IPS-NIHi11 (cell line): ENCODE measurements at regions not wholly inside any gene's neighbourhood (a gene's known extent, or its start where the extent isn't known, plus 50 kb on each side); places are given as distances from the start of the nearest gene placed in this dataset.
"Not testable (repeated sequence)": the region's sequence is repeated elsewhere in the genome, so short reads cannot be mapped to it uniquely, and the experiment has no call there.

ENCODE experiments used
- DNase-seq: peaks from one replicate; pipeline ENCODE4 v3.0.0; 2012; ENCODE audit warnings: mixed read lengths, low spot score

DNA sequence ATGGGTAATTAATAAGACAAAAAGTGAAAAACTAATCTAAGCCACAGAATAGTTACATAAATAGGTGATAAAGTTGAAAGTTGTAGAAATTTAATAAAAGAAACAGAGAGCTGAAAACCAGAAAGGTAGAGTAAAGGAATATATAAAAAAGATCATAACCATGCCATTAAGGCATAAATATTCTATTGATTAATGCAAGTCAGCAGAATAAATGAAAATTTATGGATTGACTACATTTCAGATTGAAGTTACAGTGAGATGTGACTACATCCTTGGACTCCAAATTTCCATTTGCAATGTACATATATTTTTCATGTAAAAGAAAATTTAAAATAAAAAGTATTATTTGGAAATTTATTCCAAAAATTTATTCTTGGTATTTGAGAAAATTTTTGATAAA, 1225.7 kb downstream of the OTOL1 start:
- no peak for DNase-seq

DNA sequence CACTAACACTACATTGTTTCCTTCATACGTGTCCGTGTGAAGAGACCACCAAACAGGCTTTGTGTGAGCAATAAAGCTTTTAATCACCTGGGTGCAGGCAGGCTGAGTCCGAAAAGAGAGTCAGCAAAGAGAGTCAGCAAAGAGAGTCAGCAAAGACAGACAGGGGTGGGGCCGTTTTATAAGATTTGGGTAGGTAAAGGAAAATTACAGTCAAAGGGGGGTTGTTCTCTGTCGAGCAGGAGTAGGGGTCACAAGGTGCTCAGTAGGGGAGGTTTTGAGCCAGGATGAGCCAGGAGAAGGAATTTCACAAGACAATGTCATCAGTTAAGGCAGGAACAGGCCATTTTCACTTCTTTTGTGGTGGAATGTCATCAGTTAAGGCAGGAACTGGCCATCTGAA, 1226.2 kb downstream of the OTOL1 start:
- not testable (repeated sequence) for DNase-seq

DNA sequence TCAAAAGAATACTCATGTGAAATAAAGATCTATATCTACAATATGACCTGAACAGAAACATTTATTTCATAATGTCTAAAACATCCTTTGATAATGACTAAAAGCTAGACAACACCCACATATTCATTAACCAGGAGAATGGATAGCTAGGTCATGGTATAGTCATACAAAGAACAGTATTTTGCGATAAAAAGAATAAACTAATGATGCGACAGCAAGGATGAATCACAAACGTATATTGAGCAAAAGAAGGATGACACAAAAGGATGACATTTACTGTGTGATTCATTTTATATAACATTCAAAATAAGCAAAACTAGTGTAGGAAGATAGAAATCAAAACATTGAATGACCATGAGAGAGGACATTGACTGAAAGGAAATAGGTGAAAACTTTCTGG, 1233.1 kb downstream of the OTOL1 start:
- DNase-seq, result no peak

DNA sequence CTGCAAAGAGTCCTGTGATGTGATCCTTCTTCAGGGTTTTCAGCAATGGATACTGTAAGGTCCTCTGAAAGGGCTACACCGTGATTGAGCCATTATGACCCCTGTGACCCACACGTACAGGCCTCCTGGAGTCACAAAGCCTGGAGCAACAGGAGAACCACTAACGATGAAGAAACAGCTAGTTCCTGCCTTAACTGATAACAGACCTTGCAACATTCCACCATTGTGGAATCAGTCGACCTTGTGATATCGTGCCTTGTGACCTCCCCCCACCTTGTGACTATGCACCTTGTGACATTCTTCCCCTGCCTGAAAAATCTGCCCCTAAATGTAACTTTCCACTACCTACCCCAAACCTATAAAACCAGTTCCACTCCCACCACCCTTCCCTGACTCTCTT, 1235.4 kb downstream of the OTOL1 start:
- not testable (repeated sequence) for DNase-seq

GRCh38 chr3:162738784-162739183, 1242.2 kb downstream of the OTOL1 start:
- no peak for DNase-seq

- DNase-seq, result peak; percentile 34
These were observed 1244.5 kb downstream of the OTOL1 start for GRCh38 chr3:162740941-162741596.

DNA sequence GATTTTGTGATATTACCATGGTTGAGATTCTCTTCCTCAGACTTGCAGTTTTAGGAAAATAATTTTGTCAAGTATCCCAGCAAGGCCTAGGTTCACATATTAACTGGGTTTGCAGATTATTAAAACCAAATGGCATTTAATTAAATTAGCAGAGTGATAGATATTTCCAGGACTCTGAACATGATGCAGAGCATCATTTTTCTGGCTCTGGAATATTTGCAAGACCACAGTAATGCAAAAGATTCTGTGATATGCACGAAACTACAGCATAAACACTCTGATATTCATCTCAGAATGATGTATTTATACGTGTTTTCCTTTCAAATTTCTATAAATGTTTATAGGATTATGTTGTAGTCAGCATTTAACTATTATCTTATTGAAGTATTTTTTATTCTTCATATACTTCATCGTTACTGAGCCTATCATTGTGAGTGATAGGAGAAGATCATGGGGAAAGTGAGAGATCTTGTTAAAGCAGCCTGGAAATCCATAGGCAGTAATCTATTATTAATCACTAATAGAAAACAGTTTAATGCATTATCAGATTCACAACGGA, 1245.6 kb downstream of the OTOL1 start:
- no peak for DNase-seq

DNA sequence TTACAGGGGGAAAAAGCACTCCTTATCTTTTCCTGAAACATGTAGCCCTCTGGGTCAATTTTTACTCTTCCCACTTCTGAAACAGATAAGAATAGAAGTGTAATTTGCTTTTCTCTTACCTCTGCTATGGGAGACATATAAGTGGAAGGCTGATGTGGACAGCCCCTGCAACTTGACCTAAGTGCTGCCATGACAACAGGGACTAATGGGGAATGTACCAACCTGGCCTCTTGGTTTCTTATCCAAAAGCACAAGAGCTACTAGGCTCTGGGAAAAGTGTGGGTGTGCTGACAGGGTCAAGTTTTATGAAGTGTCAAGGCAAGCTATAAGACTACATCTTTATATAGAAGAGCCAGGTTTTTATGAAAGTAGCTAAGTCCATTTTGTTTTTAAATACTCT, 1246.5 kb downstream of the OTOL1 start:
- no peak for DNase-seq

DNA sequence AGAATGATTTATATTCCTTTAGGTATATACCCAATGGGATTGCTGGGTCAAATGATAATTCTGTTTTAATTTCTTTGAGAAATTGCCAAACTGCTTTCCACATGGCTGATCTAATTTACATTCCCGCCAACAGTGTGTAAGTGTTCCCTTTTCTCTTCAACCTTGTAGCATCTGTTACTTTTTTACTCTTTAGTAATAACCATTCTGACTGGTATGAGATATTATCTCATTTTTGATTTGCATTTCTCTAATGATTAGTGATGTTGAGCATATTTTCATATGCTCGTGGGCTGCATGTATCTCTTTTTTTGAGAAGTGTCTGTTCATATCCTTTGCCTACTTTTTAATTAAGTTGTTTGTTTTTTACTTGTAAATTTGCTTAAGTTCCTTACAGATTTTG, 1264.2 kb downstream of the OTOL1 start:
- no peak for DNase-seq

DNA sequence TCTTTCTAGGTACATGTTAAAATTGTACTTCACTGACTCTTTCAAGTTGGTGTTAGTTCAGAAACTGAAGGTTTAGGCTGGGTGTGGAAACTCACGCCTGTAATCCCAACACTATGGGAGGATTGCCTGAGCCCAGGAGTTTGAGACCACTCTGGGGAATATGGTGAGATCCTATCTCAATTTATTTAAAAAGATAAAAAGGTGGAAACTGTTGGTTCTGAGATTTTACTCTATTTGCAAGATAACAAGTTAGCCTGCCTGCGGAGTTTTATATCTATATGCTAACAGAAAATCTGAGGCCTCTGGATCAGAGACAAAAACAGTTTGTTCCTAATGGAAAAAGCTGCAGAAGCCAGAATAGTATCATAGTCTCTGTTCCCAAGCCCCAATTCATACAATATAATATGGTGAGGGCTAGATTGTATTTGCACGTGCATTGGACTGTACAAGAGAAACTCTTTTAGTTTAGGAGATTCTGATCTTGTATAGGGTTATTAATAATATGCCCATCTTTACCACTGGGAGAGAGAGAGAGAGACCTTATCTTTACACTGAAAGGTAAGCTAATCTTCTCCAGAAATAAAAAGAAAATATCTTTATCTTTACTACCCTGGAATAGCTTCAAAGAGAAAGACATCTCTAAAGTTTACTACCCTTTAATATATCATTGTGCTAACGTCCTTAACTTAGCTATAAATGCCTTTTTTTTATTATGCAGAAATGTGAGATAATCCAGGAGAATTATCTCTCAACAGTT, 1267.6 kb downstream of the OTOL1 start:
- no peak for DNase-seq

DNA sequence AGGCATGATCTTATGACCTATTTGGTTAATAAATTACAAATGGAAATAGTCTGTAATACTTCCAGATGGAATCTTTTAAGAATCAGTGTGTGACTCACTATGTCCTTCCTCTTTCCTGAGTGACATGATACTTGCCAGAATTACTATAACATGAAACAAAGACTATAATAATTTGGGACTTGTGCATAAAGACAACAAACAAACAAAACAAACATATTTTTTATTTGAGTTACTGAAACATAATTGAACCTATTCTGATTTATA, 1268.1 kb downstream of the OTOL1 start:
- DNase-seq, result no peak

DNA sequence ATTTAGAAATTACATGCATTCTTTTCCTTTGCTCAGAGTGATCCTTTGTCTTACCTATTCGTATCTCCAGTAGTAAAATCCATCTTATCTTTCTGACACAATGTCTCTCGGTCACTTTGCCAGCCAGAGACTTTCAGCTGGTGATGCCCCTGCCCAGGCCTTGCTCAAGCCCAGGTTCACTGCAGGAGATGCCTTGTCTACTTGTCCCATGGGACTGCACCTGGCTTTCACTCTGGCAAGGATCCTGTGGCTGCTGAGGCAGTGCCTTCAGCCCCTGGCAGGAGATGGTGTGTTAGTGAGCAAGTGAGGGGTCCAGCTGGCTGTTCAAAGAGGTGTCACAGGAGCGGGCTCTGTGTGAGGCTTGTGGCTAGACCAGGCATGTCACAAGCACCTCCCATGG, 1268.9 kb downstream of the OTOL1 start:
- DNase-seq, result no peak

DNA sequence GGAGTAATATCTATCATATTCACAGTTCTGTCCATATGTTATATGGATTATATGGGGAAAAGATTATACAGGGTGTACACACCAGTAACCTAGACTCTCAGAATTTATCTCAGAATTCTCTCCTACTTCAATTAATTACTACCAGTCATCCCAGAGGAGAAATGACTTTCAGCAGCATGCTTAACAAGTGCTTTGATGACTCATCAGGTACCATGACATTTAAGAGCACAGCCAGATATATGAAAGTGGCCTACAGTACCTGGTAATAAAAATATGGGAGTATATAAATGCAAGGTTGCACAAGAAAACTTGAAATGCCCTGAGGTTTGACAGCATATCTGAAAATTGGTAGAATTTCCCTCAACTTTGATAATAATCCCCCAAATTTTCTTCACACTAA, 1273.0 kb downstream of the OTOL1 start:
- DNase-seq, result no peak

DNA sequence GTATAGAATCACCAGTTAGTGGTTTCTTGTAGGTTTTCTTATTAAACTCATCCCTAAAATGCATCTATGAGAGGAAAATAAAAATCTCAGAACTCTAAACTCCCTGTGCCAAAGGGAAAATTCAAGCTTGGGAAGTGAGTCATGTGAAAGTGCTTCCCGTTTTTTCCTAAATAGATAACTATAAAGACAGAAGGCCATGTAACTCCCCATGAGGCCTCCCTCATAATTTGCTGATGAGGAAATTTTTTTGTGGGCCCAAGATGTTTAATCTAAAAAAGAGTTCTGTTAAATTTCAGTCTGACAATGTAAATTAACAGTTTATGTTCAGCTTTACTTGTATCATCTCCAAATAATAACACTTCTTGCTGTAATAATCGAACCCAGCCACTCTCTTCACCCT, 1273.9 kb downstream of the OTOL1 start:
- DNase-seq, result no peak

DNA sequence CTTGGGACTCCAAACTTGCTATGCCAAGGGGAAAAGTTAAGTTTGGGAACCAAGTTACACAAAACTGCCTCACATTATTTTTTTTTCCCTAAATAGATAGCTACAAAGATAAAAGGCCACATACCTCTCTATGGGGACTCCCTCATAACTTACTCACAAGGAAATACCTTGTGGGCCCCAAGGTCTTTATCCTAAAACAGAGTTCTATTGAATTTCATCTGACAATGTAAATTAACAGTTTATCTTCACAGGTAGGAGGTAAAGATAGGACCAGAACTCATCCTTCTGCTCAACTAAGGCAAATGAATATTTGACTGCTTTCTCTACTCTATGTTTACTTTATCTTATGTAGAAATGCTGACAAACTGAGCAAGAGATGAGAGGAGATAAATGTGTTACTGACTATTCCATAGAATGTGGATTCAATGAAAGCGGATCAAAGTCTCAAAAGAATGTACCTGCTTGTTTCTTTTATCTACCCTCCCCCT, 1278.0 kb downstream of the OTOL1 start:
- no peak for DNase-seq

- DNase-seq, result no peak
These were observed 1279.5 kb downstream of the OTOL1 start for GRCh38 chr3:162776148-162776547.

DNA sequence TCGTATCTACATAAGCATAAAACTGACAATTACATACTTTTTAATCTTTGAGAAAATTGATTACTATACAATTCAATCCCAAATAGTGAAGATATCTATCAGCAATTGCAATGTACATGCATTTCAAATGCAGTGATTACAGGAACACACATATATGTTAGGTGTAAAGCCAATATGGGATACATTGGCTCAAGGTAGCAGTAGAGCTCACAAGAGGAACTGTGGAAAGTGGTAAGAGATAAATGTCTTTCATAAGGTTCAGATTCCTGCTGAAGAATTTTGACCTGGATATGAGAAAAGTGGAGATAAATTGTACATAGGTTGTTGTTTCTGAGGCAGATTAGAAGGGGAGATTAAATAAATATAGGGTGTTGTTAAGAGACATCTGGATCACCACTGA, 1280.5 kb downstream of the OTOL1 start:
- no peak for DNase-seq

- no peak for DNase-seq
These were observed 1283.7 kb downstream of the OTOL1 start for GRCh38 chr3:162780313-162780712.

DNA sequence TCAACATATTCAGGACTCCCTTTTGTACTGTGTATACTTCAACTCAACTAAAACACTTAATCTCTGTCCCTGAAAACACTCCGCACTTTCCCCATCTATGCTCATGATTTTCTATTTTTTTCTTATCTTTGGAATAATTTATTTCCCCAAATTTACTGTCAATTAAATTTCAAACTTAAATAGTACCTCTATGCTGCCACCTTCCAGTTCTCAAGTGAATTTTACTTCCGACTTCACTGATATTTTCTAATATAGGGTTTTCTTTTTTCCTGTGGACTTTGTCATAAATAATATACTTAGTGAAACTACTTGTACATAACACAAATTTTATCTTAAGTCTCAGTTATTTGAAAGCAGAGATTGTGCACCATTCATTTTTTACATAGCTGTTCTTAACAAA, 1303.3 kb downstream of the OTOL1 start:
- no peak for DNase-seq

DNA sequence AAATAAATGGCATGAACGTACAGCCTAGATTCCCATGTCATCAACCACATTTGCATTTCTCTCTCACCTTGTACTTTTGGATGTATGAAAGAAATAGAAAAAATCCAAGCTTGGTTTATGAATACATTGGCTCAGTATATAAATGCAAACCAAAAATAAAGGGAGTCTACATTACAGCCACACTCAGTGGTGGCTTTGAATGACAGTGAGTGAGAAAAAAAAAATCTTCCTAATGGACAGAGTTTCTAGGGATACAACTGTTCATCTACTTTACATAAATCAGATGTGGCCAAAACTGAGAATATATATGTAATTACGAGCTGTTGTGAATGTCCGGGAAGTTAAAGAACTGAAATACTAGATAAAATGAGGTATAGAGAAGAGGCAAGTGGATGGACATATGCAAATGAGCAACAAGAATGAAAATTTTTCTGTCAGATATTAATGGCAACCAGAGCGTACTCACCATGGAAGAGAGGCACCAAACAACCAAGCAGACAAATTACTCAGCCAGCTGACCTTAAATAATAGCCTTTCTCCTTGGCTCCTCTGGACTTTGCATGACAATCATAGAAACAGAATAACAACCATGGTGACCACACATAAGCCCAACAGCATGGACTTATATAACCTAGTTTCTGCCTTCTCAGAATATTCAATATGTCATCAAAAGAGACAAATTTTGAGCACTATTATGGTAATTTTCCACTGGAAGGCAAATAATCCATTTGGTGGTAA, 1305.8 kb downstream of the OTOL1 start:
- DNase-seq, result peak; percentile 4

GRCh38 chr3:162810776-162811175, 1314.2 kb downstream of the OTOL1 start:
- DNase-seq, result no peak

DNA sequence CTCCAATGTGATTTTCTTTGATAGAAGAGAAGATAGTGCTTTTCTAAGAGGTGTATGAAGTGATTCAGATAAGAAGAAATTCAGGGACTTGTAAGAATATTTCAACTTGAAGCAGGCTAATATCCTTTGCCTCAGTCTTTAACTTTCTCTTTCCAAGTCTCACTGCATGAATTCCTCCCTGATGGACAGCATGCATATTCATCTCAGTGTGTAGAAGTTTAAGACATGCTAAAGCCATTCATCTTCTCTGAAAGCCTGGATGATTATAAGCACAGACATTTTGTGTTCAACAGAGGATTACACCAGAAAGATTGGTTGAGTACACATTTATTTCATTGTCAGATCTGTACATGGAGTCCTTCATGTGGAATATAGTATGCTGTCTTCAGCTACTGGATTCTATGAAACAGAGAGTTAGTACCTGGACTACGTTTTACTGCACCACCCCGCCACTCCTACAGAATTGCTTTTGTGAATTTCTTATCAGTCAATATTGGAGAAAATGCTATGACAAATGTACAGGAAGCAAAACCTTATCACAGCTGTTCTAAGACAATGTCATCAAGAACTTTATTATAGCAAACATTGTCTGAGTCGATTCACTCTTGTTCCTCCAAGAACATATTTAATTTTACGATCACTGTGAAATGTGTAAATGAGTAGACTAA, 1346.1 kb downstream of the OTOL1 start:
- no peak for DNase-seq
